T-helper 2 cell treated with Interferon-gamma antibody and Interleukin-4, amounts not matched to agents 100 ng/mL and 5 ng/mL, for 36 hours (primary cell): ENCODE measurements at regions not wholly inside any gene's neighbourhood (a gene's known extent, or its start where the extent isn't known, plus 50 kb on each side); places are given as distances from the start of the nearest gene placed in this dataset.

Experiments
- intact Hi-C: fragments of 100-400 bp; cut with micrococcal nuclease; formaldehyde crosslinking; loops from one replicate; pipeline ENCODE4 v1.15.1; 2023

DNA sequence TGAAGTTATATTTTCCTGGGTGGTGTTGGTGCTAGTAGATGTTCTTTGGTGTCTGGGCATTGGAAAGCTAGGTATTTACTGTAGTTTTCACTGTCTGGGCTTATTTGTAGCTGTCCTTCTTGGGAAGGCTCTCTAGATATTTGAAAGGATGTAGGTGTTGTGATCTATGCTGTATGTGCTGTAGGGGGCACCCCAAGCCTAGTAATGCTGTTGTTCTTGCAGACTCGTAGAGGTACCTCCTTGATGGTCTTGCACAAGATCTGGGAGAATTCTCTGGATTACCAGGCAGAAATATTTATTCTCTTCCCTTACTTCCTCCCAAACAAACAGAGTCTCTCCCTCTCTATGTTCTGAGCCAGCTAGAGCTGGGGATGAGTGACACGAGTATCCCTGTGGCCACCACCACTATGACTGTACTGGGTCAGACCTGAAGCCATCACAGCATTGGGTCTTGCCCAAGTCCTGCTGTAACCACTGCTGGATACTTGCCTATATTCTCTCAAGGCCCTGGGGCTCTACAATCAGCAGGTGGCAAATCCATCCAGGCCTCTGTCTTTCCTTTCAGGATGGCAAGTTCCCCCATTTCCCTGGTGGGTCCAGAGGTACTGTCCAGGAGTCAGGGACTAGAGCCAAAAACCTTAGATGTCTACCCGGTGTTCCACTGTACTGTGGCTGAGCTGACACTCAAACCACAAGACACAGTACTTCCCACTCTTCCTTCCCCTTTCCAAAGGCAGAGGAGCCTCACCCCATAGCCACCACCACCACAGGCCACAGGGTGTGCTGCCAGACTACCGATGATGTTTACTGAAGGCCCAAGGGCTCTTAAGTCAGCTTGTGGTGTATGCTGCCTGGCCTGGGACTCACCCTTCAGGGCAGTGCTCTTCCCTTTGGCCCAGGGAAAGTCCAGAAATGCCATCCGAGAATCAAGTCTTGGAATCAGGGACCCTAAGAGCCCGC is 195.2 kb upstream of the DPPA4 start:
- intact Hi-C loops = loop anchor here (2.0 kb wide), 1 partner anchor 782 kb away; no protein-coding TSS in a partner anchor

DNA sequence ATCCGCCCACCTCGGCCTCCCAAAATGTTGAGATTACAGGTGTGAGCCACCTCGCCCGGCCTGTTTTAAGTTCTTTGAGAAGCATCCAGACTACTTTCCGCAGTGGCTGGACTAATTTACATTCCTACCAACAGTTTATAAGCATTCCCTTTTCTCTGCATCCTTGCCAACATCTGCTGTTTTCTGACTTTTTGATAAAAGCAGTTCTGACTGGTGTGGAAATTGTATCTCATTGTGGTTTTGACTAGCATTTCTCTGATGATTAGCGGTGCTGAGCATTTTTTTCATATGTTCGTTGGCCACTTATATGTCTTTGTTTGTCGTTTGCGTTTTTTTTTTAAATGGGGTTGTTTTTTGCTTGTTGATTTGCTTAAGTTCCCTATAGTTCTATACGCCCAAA is 208.4 kb upstream of the DPPA4 start:
- intact Hi-C loops = no loop called here

DNA sequence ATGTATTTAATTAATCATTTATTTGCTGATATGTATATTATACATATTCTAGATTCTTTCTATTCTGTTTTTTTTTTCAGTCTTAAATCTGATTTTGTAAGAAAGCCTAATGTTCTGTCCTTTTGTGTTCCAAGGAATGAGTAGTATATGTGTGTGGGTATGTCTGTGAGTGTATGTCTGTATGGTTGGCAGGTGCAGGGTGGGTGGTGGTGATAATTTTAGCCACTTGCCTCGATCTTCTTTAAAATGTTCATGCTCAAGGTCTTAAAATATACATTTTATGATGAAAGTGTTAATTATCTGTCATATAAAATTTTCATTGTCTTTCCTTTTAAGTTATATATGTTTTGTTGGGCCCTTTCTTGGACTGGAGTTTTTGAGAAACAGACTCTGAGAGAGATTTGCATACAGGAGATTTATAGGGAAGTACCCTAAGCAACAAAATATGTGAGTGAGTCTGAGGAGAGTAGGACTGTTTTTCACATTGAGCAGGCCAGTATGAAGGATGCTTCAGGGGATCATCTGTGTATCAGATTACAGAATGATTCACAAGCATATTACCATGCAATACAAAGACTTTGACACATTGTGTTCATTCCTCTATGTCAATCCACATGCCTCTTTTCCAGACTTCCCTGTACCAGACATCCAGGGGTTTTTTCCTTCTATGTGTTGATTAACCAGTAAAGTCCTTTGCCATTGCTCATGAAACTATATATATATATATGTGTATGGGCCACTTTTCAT is 211.0 kb upstream of the DPPA4 start:
- intact Hi-C loops = no loop called here

DNA sequence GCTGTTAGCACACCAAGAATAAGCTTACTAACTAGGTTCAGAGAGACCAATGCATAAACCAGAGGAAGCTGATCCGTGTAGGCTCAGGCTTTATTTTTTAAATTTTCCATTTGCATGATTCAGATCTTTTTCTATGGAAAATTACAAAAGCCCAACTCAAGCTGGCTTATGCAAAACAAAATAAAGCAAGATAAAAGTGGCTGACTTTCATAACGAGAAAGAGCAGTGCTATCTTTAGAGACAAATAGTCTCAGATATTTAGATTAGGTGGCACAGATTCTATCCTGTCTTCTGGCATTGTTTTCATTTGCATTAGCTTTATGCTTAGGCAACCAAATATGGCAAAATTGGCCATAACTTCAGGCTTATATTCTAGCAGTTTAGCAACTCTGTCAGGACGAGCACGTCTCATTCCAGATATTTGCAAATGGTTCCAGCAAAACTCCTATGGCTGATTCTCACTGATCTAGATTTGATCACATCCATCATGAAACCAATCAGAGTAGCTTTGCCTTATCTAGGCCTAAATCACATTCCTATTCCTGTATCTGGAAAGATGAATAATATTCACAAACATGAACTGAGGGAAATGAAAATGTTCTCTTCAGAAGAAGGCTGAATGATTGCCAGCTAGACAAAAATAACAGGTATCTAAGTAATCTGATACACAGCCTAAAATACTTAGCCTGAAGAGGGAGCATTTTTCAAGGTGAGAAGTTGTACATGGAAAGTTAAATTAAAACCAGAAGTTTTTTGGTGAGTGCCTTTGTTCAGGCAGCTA is 216.4 kb upstream of the DPPA4 start:
- intact Hi-C loops = no loop called here

DNA sequence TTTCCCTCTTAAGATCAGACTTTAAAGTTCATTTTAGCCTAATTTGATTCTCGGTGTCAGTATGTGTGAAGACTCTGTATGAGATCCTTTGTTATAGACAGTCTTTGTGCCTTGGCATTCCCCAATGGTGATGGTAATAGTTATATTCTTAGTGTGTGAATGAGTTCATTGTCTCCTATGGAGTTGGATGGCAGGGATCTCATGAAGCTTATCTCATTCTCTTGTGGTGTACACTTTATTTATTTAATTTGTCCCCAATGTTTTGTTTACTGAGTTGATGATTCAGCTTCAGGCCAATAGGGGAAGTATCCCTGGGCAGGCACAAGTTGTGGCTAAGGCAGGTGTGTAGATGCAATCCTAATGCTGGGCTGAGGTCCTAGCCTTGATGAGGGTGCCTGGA is 222.0 kb upstream of the DPPA4 start:
- intact Hi-C loops = no loop called here

DNA sequence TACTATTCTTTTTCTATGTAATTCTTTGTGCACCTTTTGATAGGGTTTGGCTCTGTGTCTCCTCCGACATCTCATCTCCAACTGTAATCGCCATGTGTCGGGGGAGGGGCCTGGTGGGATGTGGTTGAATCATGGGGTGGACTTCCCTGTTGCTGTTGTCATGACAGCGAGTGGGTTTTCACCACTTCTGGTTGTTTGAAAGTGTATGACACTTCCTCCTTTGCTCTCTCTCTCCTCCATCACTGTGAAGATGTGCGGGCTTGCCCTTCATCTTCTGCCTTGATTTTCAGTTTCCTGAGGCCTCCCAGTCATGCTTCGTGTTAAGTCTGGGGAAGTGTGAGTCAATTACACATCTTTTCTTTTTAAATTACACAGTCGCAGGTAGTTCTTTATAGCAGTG is 225.8 kb upstream of the DPPA4 start:
- intact Hi-C loops = no loop called here

DNA sequence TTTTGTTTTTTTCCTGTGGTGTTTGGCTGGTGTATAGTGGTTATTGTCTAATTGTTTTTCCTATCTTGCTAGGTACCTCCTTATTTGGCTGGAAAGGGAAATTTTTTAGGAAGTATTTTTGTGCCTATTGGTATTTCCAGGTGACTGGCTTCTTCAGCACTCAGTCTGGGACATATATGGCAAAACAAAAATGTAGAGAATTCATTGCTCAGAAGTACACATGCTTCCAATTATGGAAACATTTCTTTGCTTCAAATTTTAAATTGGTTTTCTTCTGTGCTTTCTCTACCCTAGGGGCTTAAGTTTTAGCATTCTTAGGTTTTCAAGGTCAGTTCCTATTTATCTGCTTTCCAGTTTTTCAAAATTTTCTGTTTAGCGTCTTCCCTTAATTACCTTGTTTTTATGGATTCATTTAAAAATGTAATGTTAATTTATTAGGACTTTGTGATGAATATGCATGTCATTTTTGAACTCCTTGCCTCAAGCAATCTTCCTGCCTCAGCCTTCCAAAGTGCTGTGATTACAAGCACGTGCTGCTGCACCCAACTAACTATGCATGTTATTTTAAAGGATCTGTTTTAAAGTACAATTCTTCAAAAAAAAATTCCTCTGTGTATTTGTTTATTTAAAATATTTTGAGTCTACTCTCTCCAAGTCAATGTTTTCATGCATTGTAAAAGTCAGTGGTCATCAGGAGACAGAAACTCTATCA is 231.9 kb upstream of the DPPA4 start:
- intact Hi-C loops = no loop called here

DNA sequence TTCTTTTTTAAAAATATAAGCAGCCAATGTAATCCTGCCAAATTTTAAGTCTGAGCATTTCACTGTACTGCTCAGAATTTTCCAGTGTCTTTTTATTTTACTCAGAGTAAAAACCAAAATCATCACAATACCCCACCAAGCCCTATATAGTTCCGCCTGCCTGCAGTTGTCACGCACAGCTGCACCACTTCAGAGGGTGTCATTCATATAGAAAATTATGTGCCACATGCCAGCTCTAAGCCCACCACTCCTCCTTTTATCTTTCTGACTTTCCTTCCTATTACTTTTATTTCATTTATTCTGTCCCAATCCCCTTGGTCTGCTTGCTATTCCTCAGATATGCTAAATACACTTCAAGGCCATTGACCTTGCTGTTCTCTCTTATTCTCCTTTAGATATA is 233.1 kb upstream of the DPPA4 start:
- intact Hi-C loops = no loop called here

DNA sequence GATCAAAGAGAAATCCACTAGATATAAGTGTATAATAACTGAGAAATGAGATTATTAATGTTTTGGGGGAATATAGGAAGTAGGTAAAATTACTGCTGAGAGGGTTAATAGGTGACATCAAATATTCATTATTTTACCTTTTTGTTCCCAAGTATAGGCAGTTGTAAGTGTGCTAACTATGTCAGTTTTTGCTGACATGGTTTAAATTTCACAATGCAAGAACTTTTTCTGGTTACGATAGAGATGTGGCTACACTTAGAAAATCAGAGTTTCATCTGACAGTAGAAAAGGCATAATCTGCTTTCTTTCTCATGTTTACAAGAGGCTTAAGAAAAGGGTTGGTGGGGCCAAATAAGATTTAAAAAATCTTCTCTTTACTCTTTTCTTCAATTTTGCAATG is 235.0 kb upstream of the DPPA4 start:
- intact Hi-C loops = no loop called here

DNA sequence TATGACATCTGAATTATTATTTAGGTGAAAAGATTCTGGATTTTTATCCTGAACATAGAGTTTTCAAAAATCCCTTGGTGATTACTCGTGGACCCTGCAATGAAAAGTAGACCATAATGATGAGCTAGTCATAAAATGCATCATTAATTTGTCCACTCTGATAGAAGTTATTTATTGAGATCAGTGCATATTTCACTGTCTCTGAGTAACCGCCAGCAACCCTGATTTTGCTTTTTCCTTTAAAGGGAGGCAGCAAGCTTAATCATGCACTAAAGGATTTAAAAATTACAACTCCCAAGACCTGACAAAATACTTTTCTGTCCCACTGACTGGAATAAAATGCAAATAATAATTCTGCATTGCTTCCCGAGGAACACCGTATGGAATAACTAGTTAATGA is 259.6 kb upstream of the DPPA4 start:
- intact Hi-C loops = no loop called here

DNA sequence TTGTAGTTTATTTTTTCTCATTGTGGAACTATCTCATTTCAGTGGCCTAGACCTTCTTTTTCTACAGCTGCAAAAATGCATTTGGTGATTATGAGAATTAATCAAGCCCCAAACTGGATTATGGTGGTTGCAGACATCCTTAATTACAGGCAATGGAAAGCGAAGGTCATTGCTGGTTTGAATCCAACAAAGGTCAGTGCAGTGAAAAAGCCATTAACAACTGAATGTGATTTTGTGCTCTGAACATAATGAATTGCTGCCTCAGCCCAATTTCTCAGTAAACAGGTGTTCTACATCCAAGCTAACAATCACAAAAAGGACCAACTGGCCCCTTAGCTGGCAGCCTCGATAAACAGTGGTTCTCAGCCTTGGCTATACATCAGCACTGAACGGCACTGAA is 260.1 kb upstream of the DPPA4 start:
- intact Hi-C loops = no loop called here

DNA sequence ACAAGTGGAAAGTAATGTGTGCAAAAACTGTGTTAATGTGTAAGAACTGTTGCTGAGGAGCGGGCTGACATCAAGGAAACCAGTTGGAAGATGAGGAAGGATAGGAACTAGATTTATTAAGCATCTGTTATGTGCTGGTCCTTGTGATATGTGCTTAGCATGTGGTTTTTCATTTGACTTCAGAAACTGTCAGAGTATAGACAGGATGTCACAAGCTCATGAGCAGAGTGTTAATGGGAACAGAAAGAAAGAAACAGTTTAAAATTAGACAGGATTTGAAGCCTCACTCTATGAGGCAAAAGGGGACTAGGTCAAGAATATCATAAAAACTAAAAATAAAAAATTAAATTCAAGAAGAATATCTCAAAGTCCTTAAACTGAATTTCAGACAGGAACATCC is 270.6 kb upstream of the DPPA4 start:
- intact Hi-C loops = no loop called here

DNA sequence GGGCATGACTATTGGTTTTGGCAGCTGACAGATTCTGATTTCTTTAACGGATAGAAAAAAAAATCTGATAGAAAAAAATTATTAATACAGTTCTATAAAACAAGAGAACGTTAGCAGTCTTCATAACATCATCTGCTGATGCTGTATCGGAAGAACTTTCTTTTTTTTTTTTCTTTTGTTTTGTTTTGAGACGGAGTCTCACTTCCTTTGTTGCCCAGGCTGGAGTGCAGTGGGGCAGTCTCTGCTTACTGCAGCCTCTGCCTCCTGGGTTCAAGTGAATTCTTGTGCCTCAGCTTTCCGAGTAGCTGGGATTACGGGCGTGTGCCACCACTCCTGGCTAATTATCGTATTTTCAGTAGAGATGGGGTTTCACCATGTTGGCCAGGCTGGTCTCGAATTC is 271.2 kb upstream of the DPPA4 start:
- intact Hi-C loops = no loop called here

DNA sequence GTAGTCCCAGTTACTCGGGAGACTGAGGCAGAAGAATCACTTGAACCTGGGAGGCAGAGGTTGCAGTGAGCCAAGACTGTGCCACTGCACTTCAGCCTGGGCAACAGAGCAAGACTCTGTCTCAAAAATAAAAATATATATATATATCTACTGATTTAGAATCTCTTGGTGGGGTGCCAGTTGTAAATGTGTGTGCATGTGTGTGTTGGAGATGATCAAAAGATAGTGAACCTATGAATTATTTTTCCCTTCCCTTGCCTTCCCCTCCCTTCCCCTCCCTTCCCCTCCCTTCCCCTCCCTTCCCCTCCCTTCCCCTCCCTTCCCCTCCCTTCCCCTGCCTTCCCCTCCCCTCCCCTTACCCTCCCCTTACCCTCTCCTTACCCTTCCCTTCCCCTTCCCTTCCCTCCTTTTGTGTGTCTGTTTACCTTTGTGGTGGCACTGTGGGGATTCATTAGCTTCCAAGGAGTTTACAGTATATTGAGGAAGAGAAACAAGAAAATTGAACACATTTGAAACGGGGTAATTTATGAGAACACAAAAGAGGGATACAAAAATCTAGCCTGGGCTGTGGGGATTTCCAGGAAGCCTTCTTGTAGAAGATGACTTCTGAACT is 281.5 kb upstream of the DPPA4 start:
- intact Hi-C loops = no loop called here

DNA sequence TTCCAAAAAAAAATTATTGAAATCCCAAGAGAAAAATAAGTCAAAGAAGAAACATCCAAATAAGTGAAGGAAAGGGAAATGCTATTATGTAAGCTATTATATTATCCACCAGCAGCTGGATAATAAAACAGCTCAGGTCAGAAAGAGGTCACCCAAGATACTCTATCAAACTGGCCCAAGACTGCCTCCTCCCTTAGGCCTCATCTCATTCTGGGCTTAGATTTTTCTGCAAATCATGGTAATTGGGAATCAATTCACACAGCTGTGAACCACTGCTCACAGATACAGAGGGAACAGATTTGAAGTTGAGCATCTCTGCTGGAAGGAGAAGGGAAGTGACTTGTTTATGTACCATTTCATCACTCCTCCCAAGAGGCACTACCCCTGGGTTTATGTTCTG is 294.6 kb upstream of the DPPA4 start:
- intact Hi-C loops = no loop called here

DNA sequence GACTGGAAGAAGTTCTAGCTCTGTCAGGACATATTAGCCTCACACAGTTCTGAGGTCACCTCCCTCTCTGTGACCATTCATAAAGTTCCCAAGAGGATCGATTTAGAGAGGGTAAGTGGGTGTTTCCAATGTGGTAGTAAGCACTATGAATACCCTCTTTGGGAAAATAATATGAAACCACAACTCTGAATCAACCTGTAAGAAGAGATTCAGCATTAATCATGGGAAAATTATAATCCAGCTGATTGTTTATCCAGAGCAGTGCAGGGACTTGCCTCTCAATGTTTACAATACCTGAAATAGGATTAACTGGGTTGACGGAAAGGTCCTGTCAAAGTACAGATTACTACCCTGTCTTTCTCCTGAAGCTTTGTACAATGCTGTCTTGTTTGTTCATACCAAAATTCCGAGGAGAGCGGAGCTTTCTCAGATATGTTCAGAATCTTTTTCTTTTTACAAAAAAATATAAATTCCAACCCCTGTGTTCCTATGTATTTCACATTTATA is 302.9 kb upstream of the DPPA4 start:
- intact Hi-C loops = no loop called here

DNA sequence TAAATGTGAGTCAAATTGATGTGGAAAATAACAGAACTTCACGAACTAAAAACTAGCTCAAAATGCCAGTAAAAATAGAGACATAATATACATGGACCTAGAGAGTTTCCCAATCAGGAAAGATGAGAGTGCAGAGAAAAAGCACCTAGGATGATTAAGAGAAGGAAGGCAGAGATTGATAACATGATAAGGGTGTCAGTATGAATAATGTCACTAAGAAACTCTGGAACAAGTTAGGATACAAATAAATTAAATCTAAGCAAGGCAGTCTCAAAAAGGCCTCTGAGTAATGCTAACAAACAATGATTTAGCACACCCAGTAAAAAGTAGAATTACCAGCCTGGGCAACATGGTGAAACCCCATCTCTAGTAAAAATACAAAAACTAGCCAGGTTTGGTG is 304.7 kb upstream of the DPPA4 start:
- intact Hi-C loops = no loop called here

DNA sequence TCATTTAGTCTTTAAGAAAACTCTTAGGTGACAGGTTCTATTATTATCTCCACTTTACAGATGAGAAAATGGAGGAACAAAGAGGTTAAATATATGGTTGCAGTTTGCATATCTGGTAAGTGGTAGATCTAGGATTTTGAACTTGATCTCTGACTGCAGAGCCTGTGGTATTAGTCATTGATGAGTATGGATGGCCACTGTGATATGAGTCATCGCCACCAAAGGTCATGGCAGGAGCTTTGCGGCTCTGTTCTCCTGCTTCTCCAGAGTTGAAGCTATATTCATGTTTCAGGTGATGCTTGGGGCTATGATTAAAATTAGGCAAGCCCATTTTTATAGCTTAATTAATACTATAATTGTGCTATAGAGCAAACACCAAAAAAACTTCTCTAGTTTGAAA is 306.2 kb upstream of the DPPA4 start:
- intact Hi-C loops = no loop called here

DNA sequence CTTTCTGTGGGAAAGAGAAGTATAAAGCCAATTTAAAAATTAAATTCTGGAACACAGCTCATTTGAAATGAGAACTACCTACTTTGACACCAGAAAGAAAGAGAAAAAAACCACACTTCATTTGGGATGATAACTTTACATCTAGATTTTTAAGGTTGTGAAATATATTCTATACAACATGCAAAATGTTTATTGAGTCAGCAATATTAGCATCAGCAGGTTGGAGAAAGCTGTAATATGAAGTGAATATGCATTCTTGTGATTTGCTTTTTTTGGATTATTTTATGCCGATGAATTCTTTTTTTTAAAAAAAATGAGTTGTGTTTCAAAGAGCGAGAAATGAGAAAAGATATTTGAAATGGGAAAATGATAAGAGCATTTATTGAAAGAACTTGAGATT is 307.0 kb upstream of the DPPA4 start:
- intact Hi-C loops = no loop called here

DNA sequence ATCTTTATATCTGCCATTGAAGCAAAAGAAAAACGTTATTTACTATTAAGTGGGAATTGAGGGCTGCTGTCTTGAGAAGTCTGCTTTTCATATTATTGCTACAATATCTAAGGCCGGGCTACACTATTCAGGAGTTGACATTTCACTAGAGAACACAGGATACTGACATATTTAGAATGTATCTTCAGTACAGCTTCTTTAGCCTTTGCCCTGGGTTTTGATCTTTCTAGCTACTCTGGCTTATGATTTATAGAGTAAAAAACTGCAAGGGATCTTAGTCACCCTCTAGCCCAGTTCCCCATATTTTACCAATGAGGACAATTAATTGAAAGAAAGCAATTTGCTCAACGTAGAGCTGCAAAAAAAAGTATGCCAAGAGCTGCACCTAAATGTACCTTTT is 307.4 kb upstream of the DPPA4 start:
- intact Hi-C loops = no loop called here

DNA sequence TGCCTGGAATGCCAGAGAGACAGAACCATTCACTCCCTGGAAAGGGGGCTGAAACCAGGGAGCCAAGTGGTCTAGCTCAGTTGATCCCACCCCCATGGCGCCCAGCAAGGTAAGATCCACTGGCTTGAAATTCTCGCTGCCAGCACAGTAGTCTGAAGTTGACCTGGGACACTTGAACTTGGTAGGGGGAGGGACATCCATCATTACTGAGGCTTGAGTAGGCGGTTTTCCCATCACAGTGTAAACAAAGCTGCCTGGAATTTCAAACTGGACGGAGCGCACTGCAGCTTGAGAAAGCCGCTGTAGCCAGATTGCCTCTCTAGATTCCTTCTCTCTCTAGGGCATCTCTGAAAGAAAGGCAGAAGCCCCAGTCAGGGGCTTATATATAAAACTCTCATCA is 310.7 kb upstream of the DPPA4 start:
- intact Hi-C loops = no loop called here
